ENCODE measurements at regions not wholly inside any gene's neighbourhood (a gene's known extent, or its start where the extent isn't known, plus 50 kb on each side); places are given as distances from the start of the nearest gene placed in this dataset.

GRCh38 chr6:124901084-124901483 is 61.2 kb upstream of the RNF217 start:
- Histone ChIP-seq H3K4me2 (ENCODE audit: control insufficient read depth, insufficient read depth) (no peak overlapping the region), H3K9me3 (replicated peaks; ENCODE audit: control insufficient read depth, insufficient read depth, low read length) (no peaks in the 10 kb centered on the region), H3K4me1 (ENCODE audit: control insufficient read depth, insufficient read depth, low read length) (no peaks in the 10 kb centered on the region), H3K9ac (ENCODE audit: control insufficient read depth, insufficient read depth, low read length) (no peak overlapping the region), H3K36me3 (ENCODE audit: control insufficient read depth in 2 of 2, insufficient read depth in 2 of 2, low read length in 1 of 2) (no peaks in the 10 kb centered on the region), H3K27ac (ENCODE audit: control insufficient read depth, insufficient read depth) (no peak overlapping the region), H2AFZ (ENCODE audit: control insufficient read depth, low read depth, low read length) (no peak overlapping the region), H3K79me2 (ENCODE audit: control insufficient read depth, insufficient read depth, low read length) (no peaks in the 10 kb centered on the region), H3K27me3 (replicated peaks in 1 of 2; ENCODE audit: control insufficient read depth in 2 of 2, insufficient read depth in 2 of 2, low read length in 1 of 2) (no peaks in the 10 kb centered on the region), H3K4me3 (no peak overlapping the region), H4K20me1 (ENCODE audit: control insufficient read depth, insufficient read depth) (no peaks in the 10 kb centered on the region)
- CTCF ChIA-PET: no interaction called here
- no TSS peak for BruUV-seq (replicated peaks)
- in situ Hi-C loops (cut with MboI): no loop called here
- ATAC-seq (no peak), DNase-seq (ENCODE audit: low read depth, low spot score) (no peak), FAIRE-seq (no peak)
- RAD21 ChIA-PET (ENCODE audit: unreplicated experiment): no interaction called here
- POLR2A ChIA-PET: no interaction called here
- SMC1A ChIA-PET (ENCODE audit: uncharacterized antibody, unreplicated experiment): no interaction called here
- intact Hi-C loops (cut with micrococcal nuclease; ENCODE audit: unreplicated experiment): no loop called here
- TF ChIP-seq BACH1 (IDR thresholded peaks at IDR 0.05; ENCODE audit: borderline replicate concordance) (no peak), IRF4 (IDR thresholded peaks at IDR 0.05; ENCODE audit: low read depth, low read length) (no peak), MYC (IDR thresholded peaks at IDR 0.05; ENCODE audit: insufficient read depth, insufficient read length, insufficient replicate concordance, low read length, severe bottlenecking) (no peak), ZNF622 (IDR thresholded peaks at IDR 0.05) (no peak), SIN3A (IDR thresholded peaks at IDR 0.05; ENCODE audit: low read depth, low read length) (no peak), SIX5 (IDR thresholded peaks at IDR 0.05; ENCODE audit: low read depth, low read length, severe bottlenecking) (no peak), PBX3 (IDR thresholded peaks at IDR 0.05; ENCODE audit: insufficient replicate concordance, low read depth, low read length) (no peak), ZNF24 (IDR thresholded peaks at IDR 0.05) (no peak), MXI1 (IDR thresholded peaks at IDR 0.05; ENCODE audit: low read depth, low read length) (no peak), MAX (IDR thresholded peaks at IDR 0.05; ENCODE audit: low read depth, low read length) (no peak), CUX1 (IDR thresholded peaks at IDR 0.05; ENCODE audit: insufficient replicate concordance, low read depth, low read length) (no peak), BRCA1 (IDR thresholded peaks at IDR 0.05; ENCODE audit: low read depth, low read length) (no peak), RCOR1 (conservative IDR thresholded peaks at IDR 0.05; ENCODE audit: low read depth, low read length) (no peak), BCLAF1 (IDR thresholded peaks at IDR 0.05) (no peak), MTA3 (IDR thresholded peaks at IDR 0.05; ENCODE audit: borderline replicate concordance, low read length) (no peak), SMC3 (IDR thresholded peaks at IDR 0.05; ENCODE audit: borderline replicate concordance, low read length) (no peak), MTA2 (IDR thresholded peaks at IDR 0.05; ENCODE audit: low read depth) (no peak)

Data from GM12878 (cell line).